Astrocyte of the spinal cord (primary cell): ENCODE measurements at regions not wholly inside any gene's neighbourhood (a gene's known extent, or its start where the extent isn't known, plus 50 kb on each side); places are given as distances from the start of the nearest gene placed in this dataset.

Source experiments
- DNase-seq: peaks from one replicate; pipeline ENCODE4 v3.0.0; 2011; ENCODE audit warnings: low read depth, low spot score
- H3K4me3 ChIP-seq: 2 replicates; pipeline ENCODE4 v1.5.1; 2011; ENCODE audit warnings: low read depth, mild to moderate bottlenecking, low read length, moderate library complexity
- CTCF ChIP-seq: IDR thresholded peaks from 2 replicates; pipeline ENCODE4 v1.5.1; 2012; ENCODE audit warnings: low read depth, mild to moderate bottlenecking, low read length, inconsistent platforms
- in situ Hi-C: cut with HindIII; loops from 2 replicates; pipeline ENCODE4 v1.10.0; 2017; ENCODE audit warnings: low sequenced_read_pairs

- no peak for TF ChIP-seq CTCF
- H3K4me3 ChIP-seq: no peak overlapping the region
- in situ Hi-C loops: no loop called here
- peak; percentile 88 for DNase-seq
Observed at GRCh38 chr9:109914280-109915027, 134.5 kb downstream of the PALM2AKAP2 start.

GRCh38 chr9:109916316-109916715 is 136.3 kb downstream of the PALM2AKAP2 start:
- TF ChIP-seq CTCF: no peak
- no peak for DNase-seq
- in situ Hi-C loops: no loop called here

GRCh38 chr9:109918339-109919163 is 138.6 kb downstream of the PALM2AKAP2 start:
- no peak for TF ChIP-seq CTCF
- in situ Hi-C loops: no loop called here
- no peak for DNase-seq
- no peak overlapping the region for H3K4me3 ChIP-seq

More at GRCh38 chr9:109916316-109916715, 136.3 kb downstream of the PALM2AKAP2 start:
- no peak overlapping the region for H3K4me3 ChIP-seq

DNA sequence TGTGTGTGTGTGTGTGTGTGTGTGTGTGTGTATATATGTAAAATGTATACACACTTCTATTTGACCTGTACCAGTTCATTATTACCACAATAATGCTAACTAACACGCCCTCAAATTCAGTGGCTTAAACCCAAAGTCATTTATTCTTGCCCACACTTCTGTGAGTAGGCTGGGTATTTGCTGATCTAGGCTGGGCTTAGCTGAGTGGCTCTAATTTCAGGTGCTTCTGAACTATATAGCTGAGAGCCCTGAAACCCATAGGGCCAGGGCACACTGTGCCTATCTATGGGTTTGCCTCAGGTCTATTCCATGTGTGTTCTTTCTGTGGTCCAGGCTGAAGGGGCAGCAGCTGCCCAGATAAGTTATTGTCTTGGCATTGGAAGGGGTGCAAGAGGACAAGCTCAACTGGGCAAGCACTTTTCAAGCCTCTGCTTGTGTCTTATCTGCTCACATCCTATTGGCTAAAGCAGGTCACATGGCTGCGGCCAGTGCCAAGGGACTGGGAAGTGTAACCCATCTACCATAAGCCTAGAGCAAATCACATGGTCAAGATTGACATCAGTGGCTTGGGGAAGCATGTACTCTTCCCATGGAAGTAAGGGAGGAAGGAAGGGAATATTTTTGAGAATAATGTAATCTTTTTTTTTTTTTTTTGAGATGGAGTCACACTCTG is 139.9 kb downstream of the PALM2AKAP2 start:
- in situ Hi-C loops: no loop called here
- no peak overlapping the region for H3K4me3 ChIP-seq
- TF ChIP-seq CTCF: no peak
- no peak for DNase-seq

- DNase-seq: no peak
- in situ Hi-C loops: no loop called here
- no peak overlapping the region for H3K4me3 ChIP-seq
- TF ChIP-seq CTCF: no peak
Observed at GRCh38 chr9:109922617-109923470, 142.8 kb downstream of the PALM2AKAP2 start.

GRCh38 chr9:109923471-109923760 is 143.4 kb downstream of the PALM2AKAP2 start:
- in situ Hi-C loops: no loop called here
- no peak for TF ChIP-seq CTCF
- DNase-seq: no peak
- no peak overlapping the region for H3K4me3 ChIP-seq
